Subcutaneous abdominal adipose tissue (tissue), 5 donors: ENCODE measurements at regions not wholly inside any gene's neighbourhood (a gene's known extent, or its start where the extent isn't known, plus 50 kb on each side); places are given as distances from the start of the nearest gene placed in this dataset.
"Not testable (repeated sequence)": the region's sequence is repeated elsewhere in the genome, so short reads cannot be mapped to it uniquely, and the experiment has no call there.

ENCODE experiments used
- H3K27ac ChIP-seq: one replicate; pipeline ENCODE4 v1.7.0; 2013; ENCODE audit warnings: low read depth, mild to moderate bottlenecking, inconsistent platforms, low read length, moderate library complexity
- H3K27me3 ChIP-seq, 5 donors: one replicate each; pipeline ENCODE4 v1.7.0; 2013; ENCODE audit warnings: low read length in 5 of 5, inconsistent platforms in 1 of 5; ENCODE audit not compliant: control insufficient read depth in 5 of 5, insufficient read depth in 4 of 5
- H3K36me3 ChIP-seq, 5 donors: one replicate each; pipeline ENCODE4 v1.7.0; 2013; ENCODE audit warnings: low read length in 5 of 5; ENCODE audit not compliant: control insufficient read depth in 5 of 5, insufficient read depth in 5 of 5
- H3K4me1 ChIP-seq, 5 donors: one replicate each; pipeline ENCODE4 v1.7.0; 2013; ENCODE audit warnings: low read length in 5 of 5, mild to moderate bottlenecking in 3 of 5, moderate library complexity in 1 of 5; ENCODE audit not compliant: control insufficient read depth in 5 of 5, insufficient read depth in 5 of 5
- H3K4me3 ChIP-seq, 5 donors: one replicate each; pipeline ENCODE4 v1.7.0; 2013; ENCODE audit warnings: low read length in 5 of 5, low read depth in 1 of 5
- H3K9ac ChIP-seq, 5 donors: one replicate each; pipeline ENCODE4 v1.7.0; 2013; ENCODE audit warnings: low read length in 5 of 5, mild to moderate bottlenecking in 4 of 5, moderate library complexity in 3 of 5
- H3K9me3 ChIP-seq, 5 donors: one replicate each; pipeline ENCODE4 v1.7.0; 2013; ENCODE audit warnings: low read length in 5 of 5; ENCODE audit not compliant: control insufficient read depth in 5 of 5
- donor health status: healthy.
- donor health status: healthy.
- donor health status: healthy.
- donor health status: healthy.
- donor health status: healthy.

GRCh38 chr6:102749210-102749971, 1355.9 kb downstream of the GRIK2 start:
- no peak overlapping the region for H3K27ac ChIP-seq
- H3K27me3 ChIP-seq: no peaks in the 10 kb centered on the region
- H3K36me3 ChIP-seq: no peaks in the 10 kb centered on the region
- no peak overlapping the region for H3K9ac ChIP-seq
- no peak overlapping the region for H3K4me3 ChIP-seq
- H3K4me1 ChIP-seq: no peaks in the 10 kb centered on the region
- H3K9me3 ChIP-seq: no peaks in the 10 kb centered on the region

- Histone ChIP-seq H3K4me1 (no peaks in the 10 kb centered on the region), H3K9ac (no peak overlapping the region), H3K9me3 (no peaks in the 10 kb centered on the region)
These were observed 1353.4 kb downstream of the GRIK2 start for GRCh38 chr6:102746941-102747340.

DNA sequence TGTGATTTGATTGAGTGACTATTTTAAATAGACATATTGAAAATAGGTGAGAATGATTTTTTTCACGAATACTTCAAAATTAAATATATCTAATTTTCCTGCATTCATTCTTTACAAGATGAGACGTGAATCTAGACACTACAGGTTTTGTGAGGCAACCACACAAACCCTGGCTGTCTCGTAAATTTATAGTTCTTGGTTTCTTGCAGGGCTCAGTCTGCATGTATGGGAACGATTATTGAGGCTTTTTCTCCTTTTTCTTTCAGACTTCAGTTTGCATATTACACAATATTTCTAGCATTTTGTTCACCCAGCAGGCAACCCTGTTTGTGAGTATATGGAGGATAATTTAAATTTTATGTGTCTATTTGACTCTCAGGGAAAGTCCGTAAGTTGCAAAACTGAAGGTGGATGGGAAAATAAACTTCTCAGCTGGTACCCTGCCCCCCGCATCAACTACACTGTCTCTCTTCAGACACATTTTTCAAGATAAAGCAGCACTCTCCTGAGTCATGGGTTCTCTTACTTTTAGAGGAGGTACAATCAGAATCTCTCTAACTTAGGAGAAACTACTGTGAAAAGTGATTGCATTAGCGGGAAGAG, 1349.3 kb downstream of the GRIK2 start:
- Histone ChIP-seq H3K4me1 (no peaks in the 10 kb centered on the region), H3K4me3 (no peak overlapping the region), H3K27ac (no peak overlapping the region), H3K36me3 (no peaks in the 10 kb centered on the region), H3K27me3 (no peaks in the 10 kb centered on the region), H3K9ac (no peak overlapping the region), H3K9me3 (no peaks in the 10 kb centered on the region)

More at GRCh38 chr6:102746941-102747340, 1353.4 kb downstream of the GRIK2 start:
- Histone ChIP-seq H3K4me3 (no peak overlapping the region), H3K36me3 (no peaks in the 10 kb centered on the region), H3K27me3 (no peaks in the 10 kb centered on the region), H3K27ac (no peak overlapping the region)

- Histone ChIP-seq H3K4me3 (no peak overlapping the region), H3K9ac (no peak overlapping the region), H3K9me3 (no peaks in the 10 kb centered on the region), H3K27me3 (no peaks in the 10 kb centered on the region), H3K4me1 (no peaks in the 10 kb centered on the region), H3K27ac (no peak overlapping the region), H3K36me3 (no peaks in the 10 kb centered on the region)
These were observed 1348.5 kb downstream of the GRIK2 start for GRCh38 chr6:102742028-102742427.

DNA sequence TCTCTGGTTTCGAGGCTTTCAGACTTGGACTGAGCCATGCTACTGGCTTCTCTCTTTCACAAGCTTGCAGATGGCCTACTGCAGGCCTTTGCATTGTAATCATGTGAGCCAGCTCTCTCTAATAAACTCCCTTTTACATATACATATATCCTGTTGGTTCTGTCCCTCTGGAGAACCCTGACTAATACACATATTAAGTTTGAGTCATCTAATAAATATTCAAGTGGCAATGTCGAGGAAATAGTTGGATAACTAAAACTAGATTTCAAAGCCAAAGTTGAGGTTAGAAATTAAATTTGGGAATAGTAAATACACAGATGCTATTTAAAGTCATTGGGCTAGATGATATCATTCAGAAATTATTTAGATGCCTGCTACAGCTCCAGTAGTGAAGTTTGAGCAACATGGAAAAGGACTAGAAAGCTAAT, 1343.4 kb downstream of the GRIK2 start:
- H3K4me1 ChIP-seq: no peaks in the 10 kb centered on the region
- H3K4me3 ChIP-seq: no peak overlapping the region
- H3K27me3 ChIP-seq: no peaks in the 10 kb centered on the region
- no peaks in the 10 kb centered on the region for H3K36me3 ChIP-seq
- no peak overlapping the region for H3K27ac ChIP-seq
- H3K9ac ChIP-seq: no peak overlapping the region
- H3K9me3 ChIP-seq: no peaks in the 10 kb centered on the region

DNA sequence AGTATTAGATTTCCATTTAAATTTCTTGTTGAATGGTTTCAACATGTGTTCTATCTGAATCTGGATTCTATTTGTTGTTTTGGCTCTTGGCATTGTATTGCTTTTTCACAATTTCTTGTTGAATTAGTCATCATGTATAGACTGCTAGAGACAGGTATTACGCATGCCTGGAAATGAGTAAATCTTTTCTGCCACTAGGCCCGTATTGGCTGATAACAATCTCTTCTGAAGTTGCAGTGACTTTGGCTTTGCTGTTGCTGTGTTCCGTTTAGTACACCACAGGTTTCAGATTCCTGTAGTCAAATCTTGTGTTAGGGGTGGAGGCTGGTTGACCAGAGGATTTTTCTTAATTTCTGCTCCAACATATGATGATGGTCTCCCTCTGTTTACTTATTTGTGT, 1339.4 kb downstream of the GRIK2 start:
- Histone ChIP-seq H3K9me3 (no peaks in the 10 kb centered on the region), H3K9ac (no peak overlapping the region), H3K27me3 (no peaks in the 10 kb centered on the region), H3K4me3 (no peak overlapping the region), H3K27ac (no peak overlapping the region), H3K36me3 (no peaks in the 10 kb centered on the region), H3K4me1 (no peaks in the 10 kb centered on the region)

DNA sequence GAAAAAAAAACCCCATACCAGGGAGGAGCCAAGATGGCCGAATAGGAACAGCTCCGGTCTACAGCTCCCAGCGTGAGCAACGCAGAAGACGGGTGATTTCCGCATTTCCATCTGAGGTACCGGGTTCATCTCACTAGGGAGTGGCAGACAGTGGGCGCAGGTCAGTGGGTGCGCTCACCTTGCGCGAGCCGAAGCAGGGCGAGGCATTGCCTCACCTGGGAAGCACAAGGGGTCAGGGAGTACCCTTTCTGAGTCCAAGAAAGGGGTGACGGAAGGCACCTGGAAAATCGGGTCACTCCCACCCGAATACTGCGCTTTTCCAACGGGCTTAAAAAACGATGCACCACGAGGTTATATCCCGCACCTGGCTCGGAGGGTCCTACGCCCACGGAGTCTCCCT, 1328.6 kb downstream of the GRIK2 start:
- H3K27me3 ChIP-seq, H3K36me3 ChIP-seq, H3K4me1 ChIP-seq, H3K9ac ChIP-seq, H3K9me3 ChIP-seq, H3K27ac ChIP-seq, H3K4me3 ChIP-seq: not testable (repeated sequence)

GRCh38 chr6:102717737-102718456, 1324.4 kb downstream of the GRIK2 start:
- Histone ChIP-seq H3K4me1 (no peaks in the 10 kb centered on the region), H3K9me3 (no peaks in the 10 kb centered on the region), H3K9ac (no peak overlapping the region), H3K4me3 (no peak overlapping the region), H3K27ac (no peak overlapping the region), H3K36me3 (no peaks in the 10 kb centered on the region), H3K27me3 (no peaks in the 10 kb centered on the region)

GRCh38 chr6:102717252-102717651, 1323.7 kb downstream of the GRIK2 start:
- H3K27me3 ChIP-seq: no peaks in the 10 kb centered on the region
- no peaks in the 10 kb centered on the region for H3K4me1 ChIP-seq
- no peaks in the 10 kb centered on the region for H3K9me3 ChIP-seq
- H3K4me3 ChIP-seq: no peak overlapping the region
- no peaks in the 10 kb centered on the region for H3K36me3 ChIP-seq
- H3K9ac ChIP-seq: no peak overlapping the region
- H3K27ac ChIP-seq: no peak overlapping the region

DNA sequence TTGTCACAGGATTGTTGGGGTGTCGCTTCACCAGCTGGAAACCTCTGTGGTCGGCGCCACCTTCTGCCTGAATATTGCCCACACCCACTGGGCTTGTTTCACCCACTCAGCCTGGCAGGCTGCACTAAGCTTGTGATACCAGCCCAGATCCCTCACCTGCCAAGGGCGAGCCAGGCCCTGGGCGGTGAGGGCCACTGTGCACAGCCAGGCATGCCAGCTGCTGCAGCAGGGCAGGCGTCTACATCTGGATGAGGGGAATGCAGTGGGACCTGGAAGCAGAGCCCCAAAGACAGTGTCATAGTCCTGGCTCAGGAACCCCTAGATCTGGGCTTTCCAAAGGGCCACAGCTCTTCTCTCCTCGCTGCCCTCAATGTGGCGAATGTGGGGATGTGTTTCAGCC, 1307.5 kb downstream of the GRIK2 start:
- Histone ChIP-seq H3K27me3 (no peaks in the 10 kb centered on the region), H3K27ac (no peak overlapping the region), H3K9ac (no peak overlapping the region), H3K36me3 (no peaks in the 10 kb centered on the region), H3K4me1 (no peaks in the 10 kb centered on the region), H3K9me3 (no peaks in the 10 kb centered on the region), H3K4me3 (no peak overlapping the region)
